ENCODE measurements at regions not wholly inside any gene's neighbourhood (a gene's known extent, or its start where the extent isn't known, plus 50 kb on each side); places are given as distances from the start of the nearest gene placed in this dataset.

- Histone ChIP-seq H3K9ac (ENCODE audit: low read depth in 1 of 3, low read length in 3 of 3) (peak overlapping the region in 1 of 3 donors; percentile 13), H3K36me3 (ENCODE audit: control insufficient read depth in 3 of 3, insufficient read depth in 3 of 3, low read length in 3 of 3) (no peaks in the 10 kb centered on the region), H3K4me1 (ENCODE audit: control insufficient read depth in 3 of 3, insufficient read depth in 3 of 3, low read length in 3 of 3) (peaks cover 13 to 26% (median 14%) of the 10 kb centered on the region in 3 donors), H3K27ac (ENCODE audit: low read depth, low read length) (no peak overlapping the region), H3K9me3 (ENCODE audit: control insufficient read depth in 3 of 3, low read length in 3 of 3) (no peaks in the 10 kb centered on the region), H3K4me3 (ENCODE audit: low read length in 3 of 3) (no peak overlapping the region), H3K27me3 (ENCODE audit: control insufficient read depth in 3 of 3, insufficient read depth in 3 of 3, low read length in 3 of 3) (no peaks in the 10 kb centered on the region)
Observed at GRCh38 chr12:46443594-46444263, 71.2 kb upstream of the SLC38A2 start.

DNA sequence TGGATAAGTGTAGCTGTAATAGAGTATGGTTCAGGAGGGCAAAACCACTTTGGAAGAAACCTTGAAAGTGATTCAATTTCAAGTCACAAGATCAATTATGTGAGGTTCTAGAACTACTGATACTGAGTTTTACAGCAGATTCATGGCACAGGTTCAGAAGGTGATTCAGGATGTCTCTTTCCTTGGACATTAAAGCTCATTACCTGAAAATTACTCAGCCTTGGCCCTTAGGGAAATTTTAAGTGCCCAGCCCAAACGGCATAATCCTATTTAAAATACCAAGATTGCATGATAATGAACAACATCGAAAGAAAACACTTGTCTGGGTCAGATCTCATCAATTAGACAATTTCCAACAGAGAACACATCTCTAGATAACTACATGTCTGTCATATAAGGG is 70.2 kb upstream of the SLC38A2 start:
- H3K27me3 ChIP-seq (ENCODE audit: control insufficient read depth in 3 of 3, insufficient read depth in 3 of 3, low read length in 3 of 3), result no peaks in the 10 kb centered on the region
- no peak overlapping the region for H3K27ac ChIP-seq (ENCODE audit: low read depth, low read length)
- H3K4me1 ChIP-seq (ENCODE audit: control insufficient read depth in 3 of 3, insufficient read depth in 3 of 3, low read length in 3 of 3), result peaks cover 11 to 26% (median 13%) of the 10 kb centered on the region in 3 donors
- no peaks in the 10 kb centered on the region for H3K9me3 ChIP-seq (ENCODE audit: control insufficient read depth in 3 of 3, low read length in 3 of 3)
- H3K36me3 ChIP-seq (ENCODE audit: control insufficient read depth in 3 of 3, insufficient read depth in 3 of 3, low read length in 3 of 3), result no peaks in the 10 kb centered on the region
- no peak overlapping the region for H3K4me3 ChIP-seq (ENCODE audit: low read length in 3 of 3)
- no peak overlapping the region for H3K9ac ChIP-seq (ENCODE audit: low read depth in 1 of 3, low read length in 3 of 3)

DNA sequence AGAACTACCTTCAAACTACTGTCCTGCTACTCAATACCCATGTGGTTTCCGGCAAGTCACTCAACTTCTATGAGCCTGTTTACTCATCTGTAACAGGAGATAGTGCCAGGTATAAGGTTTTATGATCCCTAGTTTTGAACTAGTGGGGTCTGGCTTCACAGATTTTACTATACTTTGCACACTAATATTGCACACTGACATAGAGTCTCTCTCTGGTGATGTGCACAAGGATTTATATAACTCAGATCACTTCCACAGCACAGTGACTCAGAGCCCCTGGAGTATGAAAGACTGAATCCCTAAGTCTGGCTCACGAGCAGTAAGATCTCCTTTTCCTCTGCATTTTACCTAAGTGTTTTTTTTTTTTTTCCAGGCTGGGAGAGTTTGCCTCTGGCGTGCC is 69.7 kb upstream of the SLC38A2 start:
- Histone ChIP-seq H3K4me1 (ENCODE audit: control insufficient read depth in 3 of 3, insufficient read depth in 3 of 3, low read length in 3 of 3) (peaks cover 11 to 26% (median 13%) of the 10 kb centered on the region in 3 donors), H3K36me3 (ENCODE audit: control insufficient read depth in 3 of 3, insufficient read depth in 3 of 3, low read length in 3 of 3) (no peaks in the 10 kb centered on the region), H3K27ac (ENCODE audit: low read depth, low read length) (no peak overlapping the region), H3K27me3 (ENCODE audit: control insufficient read depth in 3 of 3, insufficient read depth in 3 of 3, low read length in 3 of 3) (no peaks in the 10 kb centered on the region), H3K4me3 (ENCODE audit: low read length in 3 of 3) (no peak overlapping the region), H3K9me3 (ENCODE audit: control insufficient read depth in 3 of 3, low read length in 3 of 3) (no peaks in the 10 kb centered on the region), H3K9ac (ENCODE audit: low read depth in 1 of 3, low read length in 3 of 3) (no peak overlapping the region)

DNA sequence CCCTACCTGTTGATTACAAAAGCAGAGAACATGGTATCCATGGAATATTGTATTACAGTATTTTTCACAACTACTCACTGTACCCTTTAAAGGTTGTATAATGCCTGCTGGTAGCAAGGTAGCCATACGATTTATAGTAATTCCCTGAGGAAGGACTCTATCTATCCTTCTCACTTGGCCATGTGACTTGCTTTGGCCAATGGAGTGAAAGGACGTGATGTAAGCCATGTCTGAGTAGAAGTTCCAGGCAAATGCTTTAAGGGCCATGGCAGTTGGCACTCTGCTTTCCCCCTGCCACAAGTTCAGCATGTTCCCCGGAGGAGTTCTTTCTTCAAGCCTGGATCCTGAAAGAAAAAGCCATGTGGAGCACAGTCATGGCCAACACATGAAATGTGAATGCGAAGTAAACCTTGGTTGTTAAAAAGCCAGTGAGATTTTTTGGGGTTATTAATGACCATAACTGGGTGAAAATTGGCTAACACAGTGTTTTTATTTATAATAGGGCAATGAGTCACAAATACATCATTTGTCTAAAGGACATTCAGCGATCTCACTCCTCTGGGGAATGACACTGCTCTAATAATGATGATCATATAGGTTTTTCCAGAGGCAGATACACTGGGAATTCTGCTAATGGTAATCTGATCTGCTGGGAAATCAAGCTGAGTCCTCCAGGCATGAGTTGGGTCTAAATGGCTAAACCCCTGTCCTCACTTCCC is 67.4 kb upstream of the SLC38A2 start:
- Histone ChIP-seq H3K9ac (ENCODE audit: low read depth in 1 of 3, low read length in 3 of 3) (no peak overlapping the region), H3K27ac (ENCODE audit: low read depth, low read length) (no peak overlapping the region), H3K4me3 (ENCODE audit: low read length in 3 of 3) (no peak overlapping the region), H3K36me3 (ENCODE audit: control insufficient read depth in 3 of 3, insufficient read depth in 3 of 3, low read length in 3 of 3) (no peaks in the 10 kb centered on the region), H3K4me1 (ENCODE audit: control insufficient read depth in 3 of 3, insufficient read depth in 3 of 3, low read length in 3 of 3) (peaks cover 3 to 22% (median 5%) of the 10 kb centered on the region in 3 donors), H3K9me3 (ENCODE audit: control insufficient read depth in 3 of 3, low read length in 3 of 3) (no peaks in the 10 kb centered on the region), H3K27me3 (ENCODE audit: control insufficient read depth in 3 of 3, insufficient read depth in 3 of 3, low read length in 3 of 3) (no peaks in the 10 kb centered on the region)

GRCh38 chr12:46438719-46439319 is 66.2 kb upstream of the SLC38A2 start:
- no peaks in the 10 kb centered on the region for H3K9me3 ChIP-seq (ENCODE audit: control insufficient read depth in 3 of 3, low read length in 3 of 3)
- H3K27me3 ChIP-seq (ENCODE audit: control insufficient read depth in 3 of 3, insufficient read depth in 3 of 3, low read length in 3 of 3), result no peaks in the 10 kb centered on the region
- no peak overlapping the region for H3K9ac ChIP-seq (ENCODE audit: low read depth in 1 of 3, low read length in 3 of 3)
- no peak overlapping the region for H3K27ac ChIP-seq (ENCODE audit: low read depth, low read length)
- no peaks in the 10 kb centered on the region for H3K36me3 ChIP-seq (ENCODE audit: control insufficient read depth in 3 of 3, insufficient read depth in 3 of 3, low read length in 3 of 3)
- peaks cover 3 to 19% (median 5%) of the 10 kb centered on the region in 3 donors for H3K4me1 ChIP-seq (ENCODE audit: control insufficient read depth in 3 of 3, insufficient read depth in 3 of 3, low read length in 3 of 3)
- H3K4me3 ChIP-seq (ENCODE audit: low read length in 3 of 3), result no peak overlapping the region

- Histone ChIP-seq H3K4me3 (ENCODE audit: low read length in 3 of 3) (no peak overlapping the region), H3K27me3 (ENCODE audit: control insufficient read depth in 3 of 3, insufficient read depth in 3 of 3, low read length in 3 of 3) (no peaks in the 10 kb centered on the region), H3K9ac (ENCODE audit: low read depth in 1 of 3, low read length in 3 of 3) (no peak overlapping the region), H3K9me3 (ENCODE audit: control insufficient read depth in 3 of 3, low read length in 3 of 3) (no peaks in the 10 kb centered on the region), H3K4me1 (ENCODE audit: control insufficient read depth in 3 of 3, insufficient read depth in 3 of 3, low read length in 3 of 3) (peaks cover 0 to 14% (median under 1%) of the 10 kb centered on the region in 3 donors), H3K36me3 (ENCODE audit: control insufficient read depth in 3 of 3, insufficient read depth in 3 of 3, low read length in 3 of 3) (no peaks in the 10 kb centered on the region), H3K27ac (ENCODE audit: low read depth, low read length) (no peak overlapping the region)
Observed at GRCh38 chr12:46438256-46438655, 65.7 kb upstream of the SLC38A2 start.

DNA sequence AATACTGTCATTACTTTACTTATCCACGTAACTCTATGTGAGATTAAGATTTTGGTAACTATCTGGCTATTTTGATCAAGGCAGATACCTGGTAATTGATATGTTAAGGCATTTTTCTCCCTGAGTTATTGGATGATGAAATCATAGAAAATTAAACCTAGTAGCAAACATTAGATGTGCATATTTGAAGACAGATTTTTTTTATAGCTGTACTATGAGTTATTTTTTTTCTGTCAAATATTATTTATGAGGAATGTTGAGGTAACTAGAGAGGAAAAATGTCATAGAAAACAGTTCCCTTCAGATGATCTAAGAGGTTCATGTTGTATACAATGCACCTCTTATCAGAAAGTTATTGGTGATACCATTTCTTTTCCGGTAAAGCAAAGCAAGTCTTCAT is 64.9 kb upstream of the SLC38A2 start:
- no peak overlapping the region for H3K27ac ChIP-seq (ENCODE audit: low read depth, low read length)
- H3K4me3 ChIP-seq (ENCODE audit: low read length in 3 of 3), result no peak overlapping the region
- no peaks in the 10 kb centered on the region for H3K9me3 ChIP-seq (ENCODE audit: control insufficient read depth in 3 of 3, low read length in 3 of 3)
- no peaks in the 10 kb centered on the region for H3K27me3 ChIP-seq (ENCODE audit: control insufficient read depth in 3 of 3, insufficient read depth in 3 of 3, low read length in 3 of 3)
- H3K9ac ChIP-seq (ENCODE audit: low read depth in 1 of 3, low read length in 3 of 3), result no peak overlapping the region
- peaks cover 0 to 10% (median 0%) of the 10 kb centered on the region in 3 donors for H3K4me1 ChIP-seq (ENCODE audit: control insufficient read depth in 3 of 3, insufficient read depth in 3 of 3, low read length in 3 of 3)
- H3K36me3 ChIP-seq (ENCODE audit: control insufficient read depth in 3 of 3, insufficient read depth in 3 of 3, low read length in 3 of 3), result no peaks in the 10 kb centered on the region

DNA sequence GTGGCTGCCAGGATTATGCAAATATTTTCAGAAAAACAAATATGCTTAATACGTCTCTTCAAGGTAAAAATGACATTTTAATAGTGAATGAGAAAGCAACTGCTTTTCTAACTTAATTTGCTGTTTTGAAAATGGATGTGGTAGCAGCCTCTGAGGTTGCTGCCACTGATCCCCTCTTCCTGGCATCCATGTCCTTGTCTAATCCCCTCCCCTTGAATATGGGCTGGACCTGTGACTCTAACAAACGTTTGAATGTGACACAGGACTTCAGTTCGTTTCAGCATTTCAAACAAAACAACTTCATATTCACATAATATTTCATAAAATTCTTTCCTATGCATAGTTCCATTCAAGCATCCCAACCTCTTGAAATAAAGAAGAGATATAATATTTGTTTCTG is 64.2 kb upstream of the SLC38A2 start:
- H3K4me3 ChIP-seq (ENCODE audit: low read length in 3 of 3), result no peak overlapping the region
- peaks cover 0 to 8% (median 5%) of the 10 kb centered on the region in 3 donors for H3K4me1 ChIP-seq (ENCODE audit: control insufficient read depth in 3 of 3, insufficient read depth in 3 of 3, low read length in 3 of 3)
- H3K9me3 ChIP-seq (ENCODE audit: control insufficient read depth in 3 of 3, low read length in 3 of 3), result no peaks in the 10 kb centered on the region
- H3K27me3 ChIP-seq (ENCODE audit: control insufficient read depth in 3 of 3, insufficient read depth in 3 of 3, low read length in 3 of 3), result no peaks in the 10 kb centered on the region
- H3K9ac ChIP-seq (ENCODE audit: low read depth in 1 of 3, low read length in 3 of 3), result no peak overlapping the region
- no peaks in the 10 kb centered on the region for H3K36me3 ChIP-seq (ENCODE audit: control insufficient read depth in 3 of 3, insufficient read depth in 3 of 3, low read length in 3 of 3)
- H3K27ac ChIP-seq (ENCODE audit: low read depth, low read length), result no peak overlapping the region

GRCh38 chr12:46435625-46436024 is 63.1 kb upstream of the SLC38A2 start:
- no peak overlapping the region for H3K27ac ChIP-seq (ENCODE audit: low read depth, low read length)

GRCh38 chr12:46435029-46435428 is 62.5 kb upstream of the SLC38A2 start:
- H3K27me3 ChIP-seq (ENCODE audit: control insufficient read depth in 3 of 3, insufficient read depth in 3 of 3, low read length in 3 of 3), result no peaks in the 10 kb centered on the region
- no peaks in the 10 kb centered on the region for H3K36me3 ChIP-seq (ENCODE audit: control insufficient read depth in 3 of 3, insufficient read depth in 3 of 3, low read length in 3 of 3)
- H3K9ac ChIP-seq (ENCODE audit: low read depth in 1 of 3, low read length in 3 of 3), result no peak overlapping the region
- no peaks in the 10 kb centered on the region for H3K9me3 ChIP-seq (ENCODE audit: control insufficient read depth in 3 of 3, low read length in 3 of 3)
- no peak overlapping the region for H3K4me3 ChIP-seq (ENCODE audit: low read length in 3 of 3)
- peaks cover 7 to 14% (median 10%) of the 10 kb centered on the region in 3 donors for H3K4me1 ChIP-seq (ENCODE audit: control insufficient read depth in 3 of 3, insufficient read depth in 3 of 3, low read length in 3 of 3)
- no peak overlapping the region for H3K27ac ChIP-seq (ENCODE audit: low read depth, low read length)

More at GRCh38 chr12:46435625-46436024, 63.1 kb upstream of the SLC38A2 start:
- H3K9ac ChIP-seq (ENCODE audit: low read depth in 1 of 3, low read length in 3 of 3), result no peak overlapping the region
- H3K36me3 ChIP-seq (ENCODE audit: control insufficient read depth in 3 of 3, insufficient read depth in 3 of 3, low read length in 3 of 3), result no peaks in the 10 kb centered on the region
- peaks cover 6 to 13% (median 8%) of the 10 kb centered on the region in 3 donors for H3K4me1 ChIP-seq (ENCODE audit: control insufficient read depth in 3 of 3, insufficient read depth in 3 of 3, low read length in 3 of 3)
- H3K4me3 ChIP-seq (ENCODE audit: low read length in 3 of 3), result no peak overlapping the region
- no peaks in the 10 kb centered on the region for H3K9me3 ChIP-seq (ENCODE audit: control insufficient read depth in 3 of 3, low read length in 3 of 3)
- H3K27me3 ChIP-seq (ENCODE audit: control insufficient read depth in 3 of 3, insufficient read depth in 3 of 3, low read length in 3 of 3), result no peaks in the 10 kb centered on the region
